ENCODE measurements at regions not wholly inside any gene's neighbourhood (a gene's known extent, or its start where the extent isn't known, plus 50 kb on each side); places are given as distances from the start of the nearest gene placed in this dataset.

DNA sequence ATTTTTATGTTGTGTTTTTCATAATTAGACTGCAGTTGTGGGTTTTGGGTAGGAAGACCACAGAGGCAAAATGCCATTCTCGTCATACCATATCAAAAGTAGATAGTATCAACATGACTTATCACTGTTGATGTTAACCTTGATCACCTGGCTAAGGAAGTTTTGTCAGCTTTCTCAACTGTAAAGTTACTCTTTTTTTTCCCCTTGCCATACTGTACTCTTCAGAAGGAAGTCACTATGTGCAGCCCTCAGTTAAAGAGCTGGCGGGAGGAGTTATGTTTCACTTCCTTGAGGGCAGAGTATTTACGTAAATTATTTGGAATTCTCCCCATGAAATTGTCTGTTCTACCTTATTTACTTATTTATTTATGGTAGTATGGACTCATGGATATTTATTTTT, 78.7 kb downstream of the PRORP start:
- TF ChIP-seq, protein P1, sequence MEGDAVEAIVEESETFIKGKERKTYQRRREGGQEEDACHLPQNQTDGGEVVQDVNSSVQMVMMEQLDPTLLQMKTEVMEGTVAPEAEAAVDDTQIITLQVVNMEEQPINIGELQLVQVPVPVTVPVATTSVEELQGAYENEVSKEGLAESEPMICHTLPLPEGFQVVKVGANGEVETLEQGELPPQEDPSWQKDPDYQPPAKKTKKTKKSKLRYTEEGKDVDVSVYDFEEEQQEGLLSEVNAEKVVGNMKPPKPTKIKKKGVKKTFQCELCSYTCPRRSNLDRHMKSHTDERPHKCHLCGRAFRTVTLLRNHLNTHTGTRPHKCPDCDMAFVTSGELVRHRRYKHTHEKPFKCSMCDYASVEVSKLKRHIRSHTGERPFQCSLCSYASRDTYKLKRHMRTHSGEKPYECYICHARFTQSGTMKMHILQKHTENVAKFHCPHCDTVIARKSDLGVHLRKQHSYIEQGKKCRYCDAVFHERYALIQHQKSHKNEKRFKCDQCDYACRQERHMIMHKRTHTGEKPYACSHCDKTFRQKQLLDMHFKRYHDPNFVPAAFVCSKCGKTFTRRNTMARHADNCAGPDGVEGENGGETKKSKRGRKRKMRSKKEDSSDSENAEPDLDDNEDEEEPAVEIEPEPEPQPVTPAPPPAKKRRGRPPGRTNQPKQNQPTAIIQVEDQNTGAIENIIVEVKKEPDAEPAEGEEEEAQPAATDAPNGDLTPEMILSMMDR (IDR thresholded peaks at IDR 0.05; ENCODE audit: low read length, missing control alignments): no peak
- DNase-seq (ENCODE audit: low read depth): no peak
- H3K4me3 ChIP-seq (replicated peaks; ENCODE audit: low read depth, low read length): no peak overlapping the region

DNA sequence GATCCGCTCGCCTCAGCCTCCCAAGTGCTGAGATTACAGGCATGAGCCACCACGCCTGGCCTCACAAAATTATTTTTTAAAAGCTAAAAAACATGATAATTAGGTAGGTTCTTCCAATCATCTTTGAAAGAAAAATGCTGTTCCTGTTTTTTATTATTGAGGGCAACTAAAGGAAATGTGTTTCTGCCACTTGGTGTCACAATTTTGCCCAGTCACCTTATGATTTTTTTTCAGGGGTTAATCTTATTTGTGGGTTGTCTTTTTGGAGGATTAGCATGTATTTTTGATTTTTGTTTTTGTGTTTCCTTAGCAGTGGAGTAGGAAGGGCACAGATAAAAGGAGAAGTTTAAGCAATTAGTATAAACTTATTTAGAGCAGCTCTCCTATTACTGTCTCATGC, 79.8 kb downstream of the PRORP start:
- TF ChIP-seq, protein P1 (IDR thresholded peaks at IDR 0.05; ENCODE audit: low read length, missing control alignments): no peak
- no peak for DNase-seq (ENCODE audit: low read depth)
- H3K4me3 ChIP-seq (replicated peaks; ENCODE audit: low read depth, low read length): no peak overlapping the region

DNA sequence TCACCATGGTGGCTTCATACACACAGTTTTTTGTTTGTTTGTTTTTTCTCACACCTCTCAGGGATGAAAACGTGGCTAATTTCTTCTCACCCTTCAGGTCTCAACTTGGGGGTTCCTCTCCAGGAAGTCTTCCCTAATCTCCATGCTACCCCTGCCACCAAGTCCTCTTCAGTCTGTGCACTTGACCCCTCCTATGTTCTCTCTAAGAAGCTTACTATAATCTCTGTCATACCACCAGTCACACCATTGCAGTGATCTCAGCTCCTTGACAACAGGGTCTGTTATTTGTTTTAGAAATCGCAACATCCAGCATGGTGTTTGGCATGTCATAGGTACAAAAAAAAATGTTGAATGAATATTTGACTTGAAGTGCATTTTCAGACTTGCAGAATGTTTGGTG, 83.4 kb downstream of the PRORP start:
- H3K4me3 ChIP-seq (replicated peaks; ENCODE audit: low read depth, low read length): no peak overlapping the region
- no peak for DNase-seq (ENCODE audit: low read depth)
- TF ChIP-seq, protein P1 (IDR thresholded peaks at IDR 0.05; ENCODE audit: low read length, missing control alignments): no peak

DNA sequence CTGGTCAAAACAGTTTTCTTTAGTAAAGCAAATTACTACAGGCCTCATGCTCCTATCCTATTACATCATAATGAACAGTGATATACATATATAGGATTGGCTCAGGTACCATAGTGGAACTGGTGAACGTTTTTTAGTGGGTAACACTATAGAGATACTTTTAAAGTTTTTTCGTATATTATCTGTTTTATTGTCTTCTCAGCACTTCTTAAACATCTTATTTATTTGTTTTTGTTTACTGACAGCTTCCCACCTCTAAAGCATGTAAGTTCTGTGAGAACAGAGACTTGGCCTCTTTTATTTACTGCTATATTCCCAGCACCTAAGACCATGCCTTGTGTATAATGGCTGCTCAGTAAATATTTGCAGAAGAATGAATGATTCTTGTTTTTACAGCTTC, 81.1 kb upstream of the PSMA6 start:
- no peak overlapping the region for H3K4me3 ChIP-seq (replicated peaks; ENCODE audit: low read depth, low read length)
- TF ChIP-seq, protein P1 (IDR thresholded peaks at IDR 0.05; ENCODE audit: low read length, missing control alignments): no peak
- no peak for DNase-seq (ENCODE audit: low read depth)

DNA sequence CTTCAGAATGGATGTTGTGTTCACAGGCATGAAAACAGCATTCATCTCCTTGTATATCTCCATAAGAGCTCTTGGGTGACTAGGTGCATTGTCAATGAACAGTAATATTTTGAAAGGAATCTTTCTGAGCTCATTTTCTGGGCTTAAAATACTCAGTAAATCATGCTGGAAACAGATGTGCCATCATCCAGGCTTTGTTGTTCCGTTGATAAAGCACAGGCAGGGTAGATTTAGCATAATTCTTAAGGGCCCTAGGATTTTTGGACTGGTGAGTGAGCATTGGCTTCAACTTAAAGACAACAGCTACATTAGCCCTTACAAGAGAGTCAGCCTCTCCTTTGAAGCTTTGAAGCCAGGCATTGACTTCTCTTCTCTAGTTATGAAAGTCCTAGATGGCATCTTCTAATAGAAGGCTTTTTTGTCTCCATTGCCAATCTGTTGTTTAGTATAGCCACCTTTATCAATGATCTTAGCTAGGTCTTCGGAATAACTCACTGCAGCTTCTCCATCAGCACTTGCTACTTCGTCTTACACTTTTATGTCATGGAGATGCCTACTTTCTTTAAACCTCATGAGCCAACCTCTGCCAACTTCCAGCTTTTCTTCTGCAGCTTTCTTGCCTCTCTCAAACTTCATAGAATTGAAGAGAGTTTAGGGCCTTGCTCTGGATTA, 79.6 kb upstream of the PSMA6 start:
- TF ChIP-seq, protein P1 (IDR thresholded peaks at IDR 0.05; ENCODE audit: low read length, missing control alignments): no peak
- no peak for DNase-seq (ENCODE audit: low read depth)
- no peak overlapping the region for H3K4me3 ChIP-seq (replicated peaks; ENCODE audit: low read depth, low read length)

DNA sequence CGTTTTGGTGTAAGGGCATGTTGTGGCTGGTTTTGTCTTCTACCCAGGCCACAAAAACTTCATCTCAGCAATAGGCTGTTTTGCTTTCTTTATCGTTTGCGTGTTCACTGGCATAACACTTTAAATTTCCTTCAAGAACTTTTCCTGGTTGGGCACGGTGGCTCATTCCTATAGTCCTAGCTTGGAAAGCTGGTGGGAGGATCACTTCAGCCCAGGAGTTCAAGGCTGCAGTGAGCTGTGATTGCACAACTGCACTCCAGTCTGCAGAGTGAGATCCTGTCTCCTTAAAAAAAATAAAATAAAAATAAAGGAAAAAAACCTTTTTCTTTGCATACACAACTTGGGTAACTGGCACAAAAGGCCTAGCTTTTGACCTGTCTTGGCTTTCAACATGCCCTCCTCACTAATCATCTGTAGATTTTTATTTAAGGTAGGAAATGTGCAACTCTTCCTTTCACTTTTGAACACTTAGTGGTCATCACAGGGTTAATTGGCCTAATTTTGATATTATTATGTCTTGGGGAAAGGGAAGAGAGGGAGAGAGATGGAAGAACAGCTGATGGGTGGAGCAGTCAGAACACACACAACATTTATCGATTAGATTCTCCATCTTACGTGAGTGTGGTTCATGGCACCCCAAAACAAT, 78.9 kb upstream of the PSMA6 start:
- peak; percentile 32 for DNase-seq (ENCODE audit: low read depth)
- TF ChIP-seq, protein P1 (IDR thresholded peaks at IDR 0.05; ENCODE audit: low read length, missing control alignments): no peak
- H3K4me3 ChIP-seq (replicated peaks; ENCODE audit: low read depth, low read length): no peak overlapping the region

Measured in fibroblast of pulmonary artery (primary cell).